Prostate gland (tissue), 2 donors: ENCODE measurements at regions not wholly inside any gene's neighbourhood (a gene's known extent, or its start where the extent isn't known, plus 50 kb on each side); places are given as distances from the start of the nearest gene placed in this dataset.
"Not testable (repeated sequence)": the region's sequence is repeated elsewhere in the genome, so short reads cannot be mapped to it uniquely, and the experiment has no call there.

ENCODE experiments used
- CTCF ChIP-seq, 4 experiments: fragments of 200-600 bp in 2 of 4; fragments of 450-650 bp in 2 of 4; sonication (generic) in 2 of 4; IDR thresholded peaks; 1 replicate in 3 of 4; 2 replicates in 1 of 4; pipeline ENCODE4 v1.5.1; 2016 to 2019; ENCODE audit warnings: antibody characterized with exemption in 4 of 4, mild to moderate bottlenecking in 2 of 4, moderate library complexity in 2 of 4
- POLR2A ChIP-seq: fragments of 450-650 bp; IDR thresholded peaks from one replicate; pipeline ENCODE4 v1.6.1; 2016; ENCODE audit warnings: antibody characterized with exemption, mild to moderate bottlenecking

DNA sequence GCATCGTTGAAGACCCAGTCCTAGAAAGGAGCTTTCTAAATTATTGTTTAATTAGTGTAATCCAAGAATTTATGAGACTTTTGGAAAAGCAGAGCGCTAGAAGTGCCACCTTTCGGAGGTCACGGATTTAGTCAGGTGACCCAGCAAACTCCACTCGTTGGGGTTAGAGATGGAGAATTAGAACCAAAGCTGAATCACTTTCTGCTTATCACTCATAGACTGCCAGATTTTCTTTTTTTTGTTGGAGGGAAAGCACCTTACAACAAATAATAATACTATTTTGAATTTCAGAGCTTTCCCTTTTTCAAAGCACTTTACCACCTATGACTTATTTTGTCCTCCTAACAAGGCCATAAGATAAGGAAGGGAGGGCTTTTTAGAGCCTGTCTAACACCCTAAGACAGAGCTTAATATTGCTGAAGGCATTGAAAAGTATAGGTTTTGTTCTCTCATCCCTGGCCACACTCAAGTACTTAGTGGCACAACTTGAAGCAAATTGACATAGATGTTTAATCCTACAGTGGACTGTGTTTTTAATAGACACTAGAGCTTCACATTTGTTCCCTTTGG is 223.2 kb upstream of the PLGLB2 start:
- TF ChIP-seq CTCF (IDR thresholded peaks at IDR 0.05); POLR2A: not testable (repeated sequence)
